ENCODE measurements at regions not wholly inside any gene's neighbourhood (a gene's known extent, or its start where the extent isn't known, plus 50 kb on each side); places are given as distances from the start of the nearest gene placed in this dataset.
"Not testable (repeated sequence)": the region's sequence is repeated elsewhere in the genome, so short reads cannot be mapped to it uniquely, and the experiment has no call there.

GRCh38 chr2:113337809-113338208 is 59.1 kb upstream of the PAX8 start:
- no peak for DNase-seq

- not testable (repeated sequence) for DNase-seq
Observed at GRCh38 chr2:113336040-113336439, 57.3 kb upstream of the PAX8 start.

GRCh38 chr2:113334147-113334546 is 55.4 kb upstream of the PAX8 start:
- no peak for DNase-seq

GRCh38 chr2:113333735-113334134 is 55.0 kb upstream of the PAX8 start:
- not testable (repeated sequence) for DNase-seq

GRCh38 chr2:113330060-113330767 is 51.5 kb upstream of the PAX8 start:
- not testable (repeated sequence) for DNase-seq

- not testable (repeated sequence) for DNase-seq
Observed at GRCh38 chr2:113328973-113329372, 50.3 kb upstream of the PAX8 start.

GRCh38 chr2:113328572-113328971 is 49.9 kb upstream of the PAX8 start:
- not testable (repeated sequence) for DNase-seq
